HEK293T (cell line): ENCODE measurements at regions not wholly inside any gene's neighbourhood (a gene's known extent, or its start where the extent isn't known, plus 50 kb on each side); places are given as distances from the start of the nearest gene placed in this dataset.

ENCODE experiments used
- BHLHE40 ChIP-seq: fragments of 450-650 bp; IDR thresholded peaks from 2 replicates; pipeline ENCODE4 v1.6.1; 2016; ENCODE audit warnings: mild to moderate bottlenecking, moderate library complexity, borderline replicate concordance
- CTBP1 ChIP-seq: fragments of 450-650 bp; IDR thresholded peaks from 2 replicates; pipeline ENCODE4 v1.6.1; 2016; ENCODE audit warnings: borderline replicate concordance
- ELF4 ChIP-seq: fragments of 450-650 bp; IDR thresholded peaks from 2 replicates; pipeline ENCODE4 v1.6.1; 2017; ENCODE audit warnings: antibody characterized with exemption
- FOXK2 ChIP-seq: fragments of 450-650 bp; IDR thresholded peaks from 2 replicates; pipeline ENCODE4 v1.6.1; 2016; ENCODE audit warnings: mild to moderate bottlenecking
- LEF1 ChIP-seq: fragments of 450-650 bp; IDR thresholded peaks from 2 replicates; pipeline ENCODE4 v1.6.1; 2017; ENCODE audit warnings: mild to moderate bottlenecking, borderline replicate concordance
- SUZ12 ChIP-seq: fragments of 450-650 bp; IDR thresholded peaks from 2 replicates; pipeline ENCODE4 v1.6.1; 2016; ENCODE audit warnings: mild to moderate bottlenecking

DNA sequence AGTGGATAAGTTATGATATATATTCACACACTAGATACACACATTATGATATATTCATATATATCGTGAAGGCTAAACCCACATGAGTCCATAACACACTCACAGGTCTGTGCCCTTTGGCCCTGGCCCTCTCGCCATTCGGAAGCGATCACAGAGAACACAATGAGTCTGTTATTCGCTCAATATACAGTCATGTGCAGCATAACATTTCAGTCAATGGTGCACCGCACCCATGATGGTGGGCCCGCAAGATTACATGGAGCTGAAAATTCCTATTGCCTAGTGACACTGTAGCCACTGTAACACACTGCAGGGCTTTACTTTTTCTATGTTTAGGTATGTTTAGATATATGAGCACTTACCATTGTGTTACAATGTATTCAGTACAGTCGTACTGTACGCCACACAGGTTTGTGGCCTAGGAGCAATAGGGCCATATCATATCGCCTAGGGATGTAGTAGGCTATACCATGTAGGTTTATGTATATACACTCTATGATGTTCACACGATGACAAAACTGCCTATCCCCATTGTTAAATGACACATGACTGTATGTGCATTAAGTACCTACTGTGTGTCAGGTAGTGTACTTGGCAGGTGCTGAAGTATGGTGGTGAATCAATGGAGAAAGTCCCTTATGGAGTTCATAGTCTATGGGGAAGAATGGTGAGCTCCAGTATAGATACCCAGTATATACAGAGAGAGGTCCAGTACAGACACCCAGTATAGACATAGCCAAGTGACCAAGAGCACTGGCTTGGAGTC is 198.8 kb upstream of the KLF14 start:
- TF ChIP-seq SUZ12 (no peak), FOXK2 (no peak), CTBP1 (no peak), ELF4 (no peak), BHLHE40 (no peak), LEF1 (no peak)
